ENCODE measurements at regions not wholly inside any gene's neighbourhood (a gene's known extent, or its start where the extent isn't known, plus 50 kb on each side); places are given as distances from the start of the nearest gene placed in this dataset.

GRCh38 chr5:5588386-5588785, 165.9 kb downstream of the ICE1 start:
- Mint-ChIP-seq H3K4me1 (no peaks in the 10 kb centered on the region), H3K27me3 (peaks cover 17% of the 10 kb centered on the region), H3K27ac (no peak overlapping the region), H3K36me3 (ENCODE audit: low read depth) (no peaks in the 10 kb centered on the region), H3K4me3 (no peak overlapping the region), H3K9me3 (no peaks in the 10 kb centered on the region)
- ATAC-seq (replicated peaks), result no peak

- Mint-ChIP-seq H3K4me1 (no peaks in the 10 kb centered on the region), H3K27me3 (peaks cover 17% of the 10 kb centered on the region), H3K36me3 (ENCODE audit: low read depth) (no peaks in the 10 kb centered on the region), H3K27ac (no peak overlapping the region), H3K4me3 (no peak overlapping the region), H3K9me3 (no peaks in the 10 kb centered on the region)
- no peak for ATAC-seq (replicated peaks)
Observed at GRCh38 chr5:5587474-5587873, 165.0 kb downstream of the ICE1 start.

GRCh38 chr5:5586721-5587120, 164.2 kb downstream of the ICE1 start:
- H3K9me3 Mint-ChIP-seq, result no peaks in the 10 kb centered on the region
- H3K4me3 Mint-ChIP-seq, result no peak overlapping the region
- H3K36me3 Mint-ChIP-seq (ENCODE audit: low read depth), result no peaks in the 10 kb centered on the region
- peaks cover 17% of the 10 kb centered on the region for H3K27me3 Mint-ChIP-seq
- H3K27ac Mint-ChIP-seq, result no peak overlapping the region
- H3K4me1 Mint-ChIP-seq, result no peaks in the 10 kb centered on the region
- no peak for ATAC-seq (replicated peaks)

- Mint-ChIP-seq H3K9me3 (no peaks in the 10 kb centered on the region), H3K27ac (no peak overlapping the region), H3K36me3 (ENCODE audit: low read depth) (no peaks in the 10 kb centered on the region), H3K4me1 (no peaks in the 10 kb centered on the region), H3K4me3 (no peak overlapping the region), H3K27me3 (peaks cover 17% of the 10 kb centered on the region)
- no peak for ATAC-seq (replicated peaks)
Observed at GRCh38 chr5:5585751-5586341, 163.4 kb downstream of the ICE1 start.

- Mint-ChIP-seq H3K36me3 (ENCODE audit: low read depth) (no peaks in the 10 kb centered on the region), H3K27me3 (peaks cover 12% of the 10 kb centered on the region), H3K27ac (no peak overlapping the region), H3K4me1 (no peaks in the 10 kb centered on the region), H3K9me3 (no peaks in the 10 kb centered on the region), H3K4me3 (no peak overlapping the region)
- ATAC-seq (replicated peaks), result no peak
Observed at GRCh38 chr5:5584751-5585150, 162.3 kb downstream of the ICE1 start.

- Mint-ChIP-seq H3K4me3 (no peak overlapping the region), H3K9me3 (no peaks in the 10 kb centered on the region), H3K27me3 (peaks cover 10% of the 10 kb centered on the region), H3K36me3 (ENCODE audit: low read depth) (no peaks in the 10 kb centered on the region), H3K27ac (no peak overlapping the region), H3K4me1 (no peaks in the 10 kb centered on the region)
- no peak for ATAC-seq (replicated peaks)
Observed at GRCh38 chr5:5584236-5584745, 161.8 kb downstream of the ICE1 start.

- ATAC-seq (replicated peaks), result no peak
- Mint-ChIP-seq H3K4me1 (no peaks in the 10 kb centered on the region), H3K9me3 (no peaks in the 10 kb centered on the region), H3K4me3 (no peak overlapping the region), H3K36me3 (ENCODE audit: low read depth) (no peaks in the 10 kb centered on the region), H3K27ac (no peak overlapping the region), H3K27me3 (peaks cover 8% of the 10 kb centered on the region)
Observed at GRCh38 chr5:5583832-5584231, 161.4 kb downstream of the ICE1 start.

- ATAC-seq (replicated peaks), result no peak
- Mint-ChIP-seq H3K4me3 (no peak overlapping the region), H3K27ac (no peak overlapping the region), H3K4me1 (no peaks in the 10 kb centered on the region), H3K9me3 (no peaks in the 10 kb centered on the region), H3K27me3 (peaks cover 8% of the 10 kb centered on the region), H3K36me3 (ENCODE audit: low read depth) (no peaks in the 10 kb centered on the region)
Observed at GRCh38 chr5:5583023-5583765, 160.7 kb downstream of the ICE1 start.

GRCh38 chr5:5581080-5581479, 158.6 kb downstream of the ICE1 start:
- ATAC-seq (replicated peaks), result no peak
- no peaks in the 10 kb centered on the region for H3K36me3 Mint-ChIP-seq (ENCODE audit: low read depth)
- no peaks in the 10 kb centered on the region for H3K9me3 Mint-ChIP-seq
- H3K4me3 Mint-ChIP-seq, result no peak overlapping the region
- H3K4me1 Mint-ChIP-seq, result no peaks in the 10 kb centered on the region
- H3K27me3 Mint-ChIP-seq, result peaks cover 3% of the 10 kb centered on the region
- H3K27ac Mint-ChIP-seq, result no peak overlapping the region

GRCh38 chr5:5576744-5577143, 154.3 kb downstream of the ICE1 start:
- H3K27me3 Mint-ChIP-seq, result peaks cover 12% of the 10 kb centered on the region
- no peaks in the 10 kb centered on the region for H3K9me3 Mint-ChIP-seq
- H3K27ac Mint-ChIP-seq, result no peak overlapping the region
- H3K36me3 Mint-ChIP-seq (ENCODE audit: low read depth), result no peaks in the 10 kb centered on the region
- no peak for ATAC-seq (replicated peaks)
- no peak overlapping the region for H3K4me3 Mint-ChIP-seq
- peaks cover 4% of the 10 kb centered on the region for H3K4me1 Mint-ChIP-seq

- H3K27me3 Mint-ChIP-seq, result peaks cover 12% of the 10 kb centered on the region
- H3K4me1 Mint-ChIP-seq, result peaks cover 4% of the 10 kb centered on the region
- H3K27ac Mint-ChIP-seq, result no peak overlapping the region
- H3K9me3 Mint-ChIP-seq, result no peaks in the 10 kb centered on the region
- no peak for ATAC-seq (replicated peaks)
- H3K36me3 Mint-ChIP-seq (ENCODE audit: low read depth), result no peaks in the 10 kb centered on the region
- no peak overlapping the region for H3K4me3 Mint-ChIP-seq
Observed at GRCh38 chr5:5575461-5575860, 153.0 kb downstream of the ICE1 start.

- Mint-ChIP-seq H3K4me3 (no peak overlapping the region), H3K9me3 (no peaks in the 10 kb centered on the region), H3K27me3 (peaks cover 18% of the 10 kb centered on the region), H3K36me3 (ENCODE audit: low read depth) (no peaks in the 10 kb centered on the region), H3K4me1 (peaks cover 4% of the 10 kb centered on the region), H3K27ac (no peak overlapping the region)
- ATAC-seq (replicated peaks), result no peak
Observed at GRCh38 chr5:5573798-5574380, 151.4 kb downstream of the ICE1 start.

GRCh38 chr5:5572976-5573797, 150.7 kb downstream of the ICE1 start:
- Mint-ChIP-seq H3K9me3 (no peaks in the 10 kb centered on the region), H3K36me3 (ENCODE audit: low read depth) (no peaks in the 10 kb centered on the region), H3K27me3 (peaks cover 18% of the 10 kb centered on the region), H3K4me3 (no peak overlapping the region), H3K4me1 (peaks cover 4% of the 10 kb centered on the region), H3K27ac (no peak overlapping the region)
- no peak for ATAC-seq (replicated peaks)

- Mint-ChIP-seq H3K27ac (no peak overlapping the region), H3K36me3 (ENCODE audit: low read depth) (no peaks in the 10 kb centered on the region), H3K4me3 (no peak overlapping the region), H3K27me3 (peaks cover 22% of the 10 kb centered on the region), H3K4me1 (peaks cover 4% of the 10 kb centered on the region), H3K9me3 (no peaks in the 10 kb centered on the region)
- no peak for ATAC-seq (replicated peaks)
Observed at GRCh38 chr5:5572010-5572865, 149.8 kb downstream of the ICE1 start.
